Upper lobe of left lung (tissue), 6 donors: ENCODE measurements at regions not wholly inside any gene's neighbourhood (a gene's known extent, or its start where the extent isn't known, plus 50 kb on each side); places are given as distances from the start of the nearest gene placed in this dataset.
"Not testable (repeated sequence)": the region's sequence is repeated elsewhere in the genome, so short reads cannot be mapped to it uniquely, and the experiment has no call there.

Experiments used
- ATAC-seq, 2 donors: fragments of 200-7000 bp; cut with Tn5 transposase; one replicate each; pipeline ENCODE4 v1.9.1; 2022; ENCODE audit warnings: mild to moderate bottlenecking in 2 of 2, moderate library complexity in 2 of 2; ENCODE audit not compliant: low FRiP score in 2 of 2
- DNase-seq, 2 donors: peaks; one replicate each; pipeline ENCODE4 v3.0.0-alpha.2; 2019 to 2020
- H3K27ac ChIP-seq, 4 donors: fragments of 200-600 bp; sonication (generic); one replicate each; pipeline ENCODE4 v1.5.1; 2016 to 2019
- H3K27me3 ChIP-seq, 4 donors: fragments of 200-600 bp; sonication (generic); one replicate each; pipeline ENCODE4 v1.5.1; 2017 to 2019
- H3K36me3 ChIP-seq, 4 donors: fragments of 200-600 bp; sonication (generic); one replicate each; pipeline ENCODE4 v1.5.1; 2016 to 2019
- H3K4me1 ChIP-seq, 4 donors: fragments of 200-600 bp; sonication (generic); one replicate each; pipeline ENCODE4 v1.5.1; 2018 to 2019
- H3K4me3 ChIP-seq, 4 donors: fragments of 200-600 bp; sonication (generic); one replicate each; pipeline ENCODE4 v1.5.1; 2017 to 2019; ENCODE audit warnings: mild to moderate bottlenecking in 2 of 4, moderate library complexity in 1 of 4
- H3K9me3 ChIP-seq, 4 donors: fragments of 200-600 bp; sonication (generic); one replicate each; pipeline ENCODE4 v1.5.1; 2018 to 2019
- WGBS, 2 donors: methylation state at CpG; one replicate each; pipeline ENCODE4 v1.1.5; 2017 to 2018; 5-methylcytosine and 5-hydroxymethylcytosine counted together
- donor health status: DM: no; HTN: no; CAD: no; lungs with moderate emphysema.
- donor health status: DM: no; HTN: yes; CAD: no; lungs with severe emphysema.

- not testable (repeated sequence) for H3K4me1 ChIP-seq, H3K27me3 ChIP-seq, H3K27ac ChIP-seq, H3K36me3 ChIP-seq, ATAC-seq, H3K9me3 ChIP-seq, H3K4me3 ChIP-seq, DNase-seq
- WGBS, 2 donors: no CpG with 5 or more reads among the region's 3 CpGs
Observed at GRCh38 chr2:111301677-111302076, 181.0 kb downstream of the BCL2L11 start.

DNA sequence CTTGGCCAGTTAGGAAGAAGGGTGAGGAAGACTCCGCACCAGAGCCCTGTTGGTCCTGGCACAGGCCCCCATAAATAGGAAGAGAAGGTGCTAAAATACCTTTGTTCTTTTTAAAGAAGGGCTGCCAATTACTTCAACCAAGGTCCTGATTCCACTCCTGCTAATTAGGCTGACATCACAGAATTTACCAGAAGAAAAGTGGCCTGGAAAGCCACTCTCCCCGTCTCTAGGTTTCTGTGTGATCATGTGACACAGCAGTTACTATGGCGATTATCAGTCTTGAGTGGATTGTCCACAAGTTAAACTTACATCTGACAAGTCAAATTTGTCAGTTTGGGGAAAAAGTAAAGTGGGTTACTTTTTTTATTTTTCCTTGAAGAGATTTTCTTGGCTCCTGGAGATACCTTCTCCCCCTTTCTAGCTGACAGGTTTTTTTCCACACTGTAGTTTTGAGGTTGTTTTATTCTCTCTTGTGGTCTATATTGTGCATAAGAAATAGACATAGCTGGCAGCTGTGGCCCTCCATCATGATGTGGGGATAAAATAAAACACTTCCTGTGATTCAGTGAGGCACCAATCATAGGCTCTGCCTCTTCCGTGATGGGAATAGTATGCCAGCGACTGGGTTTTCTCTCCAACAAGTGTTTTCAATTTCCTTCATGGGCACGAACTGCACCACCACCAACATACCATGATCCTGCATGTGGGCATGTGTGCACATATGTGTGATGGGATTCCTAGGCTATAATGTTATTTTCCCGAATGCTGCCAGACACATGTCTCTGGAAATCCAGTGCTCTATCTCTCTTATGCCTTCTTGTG is 181.9 kb downstream of the BCL2L11 start:
- 45 to 53% methylated on average over 2 to 6 of the region's 7 CpGs for WGBS, 2 donors
- not testable (repeated sequence) for H3K4me1 ChIP-seq, ATAC-seq, H3K36me3 ChIP-seq, H3K9me3 ChIP-seq, H3K4me3 ChIP-seq, DNase-seq, H3K27me3 ChIP-seq, H3K27ac ChIP-seq

DNA sequence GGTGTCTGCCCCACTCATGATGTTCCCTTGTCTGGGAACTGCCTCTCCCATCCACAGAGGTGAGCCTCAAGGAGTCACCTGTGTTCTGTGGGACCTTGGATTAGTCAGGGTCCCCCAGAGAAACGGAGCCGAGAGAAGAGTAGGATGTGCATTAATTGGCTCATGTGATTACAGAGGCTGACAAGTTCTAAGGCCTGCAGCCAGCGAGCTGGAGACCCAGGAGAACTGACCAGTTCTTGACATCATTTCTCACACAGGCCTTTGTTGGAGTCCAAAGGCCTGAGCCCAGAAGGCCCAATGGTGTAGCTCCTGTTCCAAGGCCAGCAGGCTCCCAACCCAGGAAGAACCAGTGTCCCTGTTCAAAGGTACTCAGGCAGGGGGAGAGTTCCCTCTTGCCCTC is 186.6 kb downstream of the BCL2L11 start:
- H3K27ac ChIP-seq, H3K4me1 ChIP-seq, H3K4me3 ChIP-seq, H3K9me3 ChIP-seq, H3K27me3 ChIP-seq, ATAC-seq, DNase-seq, H3K36me3 ChIP-seq: not testable (repeated sequence)
- 97 to 100% methylated on average over 3 of the region's 3 CpGs for WGBS, 2 donors

GRCh38 chr2:111309231-111310075 is 188.7 kb downstream of the BCL2L11 start:
- H3K4me3 ChIP-seq, H3K4me1 ChIP-seq, H3K27me3 ChIP-seq, H3K27ac ChIP-seq, DNase-seq, H3K9me3 ChIP-seq, H3K36me3 ChIP-seq, ATAC-seq: not testable (repeated sequence)
- WGBS, 2 donors: 78 to 83% methylated on average over 5 of the region's 6 CpGs

DNA sequence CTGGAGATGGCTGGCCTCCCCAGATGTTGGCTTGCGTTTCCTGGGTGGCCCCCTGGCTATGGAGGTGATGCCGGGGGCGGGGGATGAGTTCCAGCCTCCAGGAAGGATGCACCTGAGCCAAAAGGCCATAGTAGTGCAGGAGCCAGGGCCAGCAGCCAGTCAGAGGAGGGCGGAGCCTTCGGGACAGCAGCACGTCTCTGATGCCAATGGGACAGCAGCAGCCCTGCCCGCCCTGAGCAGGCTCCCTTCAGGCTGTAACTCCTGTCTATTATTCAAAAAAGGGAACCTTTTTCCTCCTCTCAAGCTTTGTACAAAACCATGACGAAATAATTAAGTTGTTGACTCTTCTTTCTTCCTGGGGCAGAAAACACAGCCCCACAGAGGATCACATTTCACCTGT is 189.7 kb downstream of the BCL2L11 start:
- not testable (repeated sequence) for H3K4me1 ChIP-seq, ATAC-seq, H3K27me3 ChIP-seq, H3K9me3 ChIP-seq, DNase-seq, H3K4me3 ChIP-seq, H3K27ac ChIP-seq, H3K36me3 ChIP-seq
- 76% methylated on average over 7 of the region's 8 CpGs; no CpG with 5 or more reads in 1 of the 2 donors for WGBS, 2 donors

GRCh38 chr2:111311568-111311967 is 190.9 kb downstream of the BCL2L11 start:
- H3K9me3 ChIP-seq, H3K36me3 ChIP-seq, H3K27ac ChIP-seq, H3K27me3 ChIP-seq, H3K4me3 ChIP-seq, DNase-seq, H3K4me1 ChIP-seq, ATAC-seq: not testable (repeated sequence)
- WGBS, 2 donors: no CpG with 5 or more reads among the region's 6 CpGs

GRCh38 chr2:111312897-111313607 is 192.3 kb downstream of the BCL2L11 start:
- not testable (repeated sequence) for H3K27me3 ChIP-seq, H3K36me3 ChIP-seq, DNase-seq, H3K4me3 ChIP-seq, H3K27ac ChIP-seq, H3K4me1 ChIP-seq, H3K9me3 ChIP-seq
- peak; percentile 5 to 69 for ATAC-seq
- WGBS, 2 donors: 60 to 72% methylated on average over 7 to 14 of the region's 15 CpGs

DNA sequence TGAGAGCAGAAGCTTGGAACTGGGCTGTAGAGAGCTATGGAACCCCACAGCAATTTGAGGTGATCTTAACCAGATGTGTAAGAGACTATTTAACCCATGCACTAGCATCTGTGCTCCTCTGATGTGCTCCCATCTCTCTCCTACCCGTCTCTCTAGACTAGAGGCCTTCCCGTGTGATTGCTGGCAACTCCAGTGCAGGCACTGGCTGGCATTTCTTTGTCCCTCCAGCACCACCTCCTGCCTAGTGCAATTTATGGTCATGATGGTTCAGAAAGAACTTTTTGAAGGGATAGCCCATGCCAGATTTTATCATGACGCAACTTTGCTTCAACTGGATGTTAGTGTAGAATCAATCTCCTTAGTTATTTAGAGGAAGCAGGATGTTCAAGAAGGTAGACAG is 193.0 kb downstream of the BCL2L11 start:
- DNase-seq, H3K27ac ChIP-seq, H3K27me3 ChIP-seq, ATAC-seq, H3K4me3 ChIP-seq, H3K4me1 ChIP-seq, H3K36me3 ChIP-seq, H3K9me3 ChIP-seq: not testable (repeated sequence)
- WGBS, 2 donors: 92 to 94% methylated on average over 2 of the region's 3 CpGs

GRCh38 chr2:111315188-111315917 is 194.6 kb downstream of the BCL2L11 start:
- peak in 1 of 2 donors; percentile 48 for DNase-seq
- H3K4me1 ChIP-seq, H3K9me3 ChIP-seq, H3K4me3 ChIP-seq, H3K27ac ChIP-seq, H3K27me3 ChIP-seq, H3K36me3 ChIP-seq, ATAC-seq: not testable (repeated sequence)
- 90 to 94% methylated on average over 8 of the region's 13 CpGs for WGBS, 2 donors

DNA sequence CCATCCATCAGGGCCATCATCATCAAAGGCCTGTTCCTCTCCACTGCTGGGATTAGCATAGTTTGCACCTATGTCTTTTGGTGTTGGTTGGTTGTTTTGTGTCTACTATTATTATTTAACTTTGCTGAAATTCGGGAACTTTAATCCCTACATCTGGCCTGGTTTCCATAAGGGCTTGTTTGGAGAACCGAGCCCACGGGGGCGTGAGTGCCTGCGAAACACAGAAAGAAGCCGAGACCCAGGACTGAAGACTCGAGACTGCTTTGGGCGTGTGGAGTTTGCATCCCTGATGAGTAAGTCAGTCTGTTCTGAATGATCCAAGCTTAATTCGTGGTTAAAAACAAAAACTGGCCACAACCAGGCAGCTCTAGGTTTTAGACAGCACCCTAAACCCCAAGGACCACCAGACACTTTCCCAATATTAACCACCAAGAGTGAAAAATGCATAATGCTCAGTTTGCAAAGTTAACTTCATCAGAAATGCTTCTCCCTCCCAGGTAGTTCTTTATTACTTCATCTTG is 195.6 kb downstream of the BCL2L11 start:
- H3K4me1 ChIP-seq, H3K36me3 ChIP-seq, H3K4me3 ChIP-seq, H3K9me3 ChIP-seq, ATAC-seq, H3K27me3 ChIP-seq, H3K27ac ChIP-seq, DNase-seq: not testable (repeated sequence)
- 98% methylated on average over 8 of the region's 9 CpGs; no CpG with 5 or more reads in 1 of the 2 donors for WGBS, 2 donors

DNA sequence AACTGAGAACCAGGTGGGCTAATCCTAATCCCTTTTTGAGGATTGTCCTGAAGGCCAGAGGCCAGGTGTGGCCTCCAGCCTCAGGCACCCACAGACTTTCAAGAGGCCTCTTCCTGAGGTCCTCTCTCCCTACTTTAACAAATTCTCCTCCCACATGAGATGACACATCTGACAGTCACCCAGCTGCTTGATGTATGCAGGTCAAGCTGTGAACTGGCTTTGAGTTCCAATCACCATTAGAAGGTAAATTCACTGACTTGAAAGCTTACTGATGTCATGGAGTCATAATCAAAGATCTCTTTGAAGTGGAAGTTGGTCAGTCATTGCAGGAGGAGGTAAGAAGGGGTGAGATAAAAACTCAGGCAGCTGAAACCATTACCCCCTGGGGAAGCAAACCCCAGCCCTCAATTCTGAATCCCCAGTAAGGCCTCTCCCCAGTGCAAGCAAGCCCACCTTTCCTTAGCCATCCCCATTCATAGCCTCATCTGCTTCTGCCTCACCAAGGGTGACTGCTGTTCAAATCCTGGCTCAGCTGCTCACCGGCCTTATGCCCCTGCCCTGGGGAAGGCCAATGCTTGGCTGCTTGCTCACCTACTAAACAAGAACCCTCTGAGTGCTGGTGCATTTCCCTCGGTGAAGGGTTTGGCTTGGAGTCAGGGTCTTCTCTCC is 196.3 kb downstream of the BCL2L11 start:
- H3K27ac ChIP-seq: not testable (repeated sequence)
- 100% methylated on average over 2 of the region's 2 CpGs; no CpG with 5 or more reads in 1 of the 2 donors for WGBS, 2 donors

More for the DNA sequence above, 196.3 kb downstream of the BCL2L11 start:
- not testable (repeated sequence) for H3K4me3 ChIP-seq, DNase-seq, H3K36me3 ChIP-seq, H3K4me1 ChIP-seq, ATAC-seq, H3K27me3 ChIP-seq, H3K9me3 ChIP-seq
